B cell (primary cell): ENCODE measurements at regions not wholly inside any gene's neighbourhood (a gene's known extent, or its start where the extent isn't known, plus 50 kb on each side); places are given as distances from the start of the nearest gene placed in this dataset.

Source experiments
- ATAC-seq: fragments of 200-7000 bp; cut with Tn5 transposase; one replicate; pipeline ENCODE4 v1.10.0; 2021; ENCODE audit warnings: low read depth, mild to moderate bottlenecking, moderate number of reproducible peaks, moderate library complexity
- CTCF ChIA-PET: fragments of 350-600 bp; sonication (Branson Sonifier 250); formaldehyde crosslinking; loops from one replicate; lab custom pipeline; 2021; ENCODE audit warnings: antibody characterized with exemption, inconsistent platforms; lab: Charles Lee
- POLR2A ChIA-PET: fragments of 350-600 bp; sonication (Branson Sonifier 250); formaldehyde crosslinking; loops from one replicate; lab custom pipeline; 2021; ENCODE audit warnings: antibody characterized with exemption; lab: Charles Lee
- DNase-seq: peaks from one replicate; pipeline ENCODE4 v3.0.0; 2013
- H2AFZ ChIP-seq: 2 replicates; pipeline ENCODE4 v1.6.1; 2012; ENCODE audit warnings: mild to moderate bottlenecking, low read depth, low read length; ENCODE audit not compliant: insufficient read depth, poor library complexity, severe bottlenecking
- H3K27ac ChIP-seq, 2 donors: 1 replicate in 1 of 2; 2 replicates in 1 of 2; pipeline ENCODE4 v1.5.1; 2012 to 2013; ENCODE audit warnings: low read length in 2 of 2, mild to moderate bottlenecking in 2 of 2, moderate library complexity in 1 of 2
- H3K27me3 ChIP-seq, 4 experiments: fragments of 200-600 bp in 1 of 4; sonication (generic) in 1 of 4; replicated peaks in 1 of 4; 1 replicate in 2 of 4; 2 replicates in 2 of 4; pipeline versions ENCODE4 v1.6.1 to v1.7.0; 2013 to 2016; ENCODE audit warnings: low read length in 3 of 4, mild to moderate bottlenecking in 2 of 4, mixed read lengths in 1 of 4, moderate library complexity in 1 of 4; ENCODE audit not compliant: insufficient read depth in 4 of 4, control insufficient read depth in 3 of 4; ENCODE audit errors: control extremely low read depth in 1 of 4
- H3K36me3 ChIP-seq, 2 experiments: replicated peaks in 1 of 2; 1 replicate in 1 of 2; 2 replicates in 1 of 2; pipeline versions ENCODE4 v1.6.1 to v1.7.1; 2013; ENCODE audit warnings: low read length in 1 of 2; ENCODE audit not compliant: insufficient read depth in 2 of 2, control insufficient read depth in 1 of 2; ENCODE audit errors: control extremely low read depth in 1 of 2, extremely low read depth in 1 of 2
- H3K4me1 ChIP-seq, 2 donors: fragments of 200-600 bp in 1 of 2; sonication (generic) in 1 of 2; 1 replicate in 1 of 2; 2 replicates in 1 of 2; pipeline versions ENCODE4 v1.5.1 to v1.6.1; 2013 to 2017; ENCODE audit warnings: low read length in 2 of 2; ENCODE audit not compliant: control insufficient read depth in 2 of 2, insufficient read depth in 2 of 2
- H3K4me2 ChIP-seq: replicated peaks from 2 replicates; pipeline ENCODE3; 2012; ENCODE audit warnings: mild to moderate bottlenecking, low read depth, low read length; ENCODE audit not compliant: poor library complexity, severe bottlenecking
- H3K4me3 ChIP-seq, 5 experiments: fragments of 200-600 bp in 1 of 5; sonication (generic) in 1 of 5; 1 replicate in 3 of 5; 2 replicates in 2 of 5; pipeline versions ENCODE4 v1.5.1 to v1.7.0; 2011 to 2016; ENCODE audit warnings: low read length in 4 of 5, mild to moderate bottlenecking in 4 of 5, low read depth in 2 of 5, control low read depth in 1 of 5, moderate library complexity in 1 of 5; ENCODE audit not compliant: insufficient read depth in 1 of 5; ENCODE audit errors: control extremely low read depth in 1 of 5, extremely low read depth in 1 of 5
- H3K79me2 ChIP-seq: fragments of 200-600 bp; sonication (generic); one replicate; pipeline ENCODE4 v1.6.0; 2016; ENCODE audit warnings: low read length; ENCODE audit not compliant: control insufficient read depth, insufficient read depth
- H3K9ac ChIP-seq: fragments of 200-600 bp; sonication (generic); 2 replicates; pipeline ENCODE4 v1.6.1; 2017; ENCODE audit warnings: mild to moderate bottlenecking, low read length, moderate library complexity
- H3K9me3 ChIP-seq, 3 donors: one replicate each; pipeline versions ENCODE4 v1.6.1 to v1.7.1; 2013; ENCODE audit warnings: low read length in 2 of 3; ENCODE audit not compliant: control insufficient read depth in 2 of 3, insufficient read depth in 1 of 3; ENCODE audit errors: control extremely low read depth in 1 of 3
- H4K20me1 ChIP-seq: 2 replicates; pipeline ENCODE4 v1.6.0; 2012; ENCODE audit warnings: mild to moderate bottlenecking, low read length; ENCODE audit not compliant: insufficient read depth, control insufficient read depth, poor library complexity, severe bottlenecking
- H3K27ac Mint-ChIP-seq: one replicate; pipeline ENCODE4 v1.8.0; 2021; ENCODE audit warnings: mixed read lengths
- H3K27me3 Mint-ChIP-seq: one replicate; pipeline ENCODE4 v1.8.0; 2021; ENCODE audit warnings: mixed read lengths
- H3K4me1 Mint-ChIP-seq: one replicate; pipeline ENCODE4 v1.8.0; 2021; ENCODE audit warnings: mixed read lengths
- H3K4me3 Mint-ChIP-seq: one replicate; pipeline ENCODE4 v1.8.0; 2021; ENCODE audit warnings: mixed read lengths
- H3K9me3 Mint-ChIP-seq: one replicate; pipeline ENCODE4 v1.8.0; 2022; ENCODE audit warnings: mixed read lengths; ENCODE audit not compliant: insufficient read depth
- EZH2 ChIP-seq: IDR thresholded peaks from 2 replicates; pipeline ENCODE4 v1.6.1; 2012; ENCODE audit warnings: borderline replicate concordance, low read depth, mild to moderate bottlenecking, moderate library complexity, low read length; ENCODE audit not compliant: insufficient read depth, poor library complexity, severe bottlenecking
- WGBS: methylation state at CpG from one replicate; pipeline ENCODE4 v1.1.5; 2013; ENCODE audit warnings: missing lambda C conversion rate; ENCODE audit not compliant: insufficient coverage; 5-methylcytosine and 5-hydroxymethylcytosine counted together
- intact Hi-C: fragments of 100-400 bp; cut with micrococcal nuclease; formaldehyde crosslinking; loops from one replicate; pipeline ENCODE4 v1.10.0; 2022
- TF ChIP-seq, protein P1 (sequence below): fragments of 200-600 bp; IDR thresholded peaks from one replicate; pipeline ENCODE4 v1.8.0; 2022; ENCODE audit warnings: antibody characterized with exemption, mild to moderate bottlenecking

GRCh38 chr20:58053391-58054055 is 174.9 kb downstream of the ANKRD60 start:
- Histone ChIP-seq H4K20me1 (no peaks in the 10 kb centered on the region), H3K79me2 (no peaks in the 10 kb centered on the region), H3K4me2 (no peak overlapping the region), H3K4me1 (no peaks in the 10 kb centered on the region), H3K27ac (no peak overlapping the region), H2AFZ (no peak overlapping the region), H3K9ac (no peak overlapping the region), H3K27me3 (peaks cover 0 to 6% (median 0%) of the 10 kb centered on the region in 4 experiments), H3K9me3 (peaks cover 1 to 8% (median 2%) of the 10 kb centered on the region in 3 donors), H3K36me3 (no peaks in the 10 kb centered on the region), H3K4me3 (no peak overlapping the region)
- H3K4me1 Mint-ChIP-seq, result no peaks in the 10 kb centered on the region
- intact Hi-C loops, result no loop called here
- H3K4me3 Mint-ChIP-seq, result no peak overlapping the region
- H3K9me3 Mint-ChIP-seq, result peaks cover 13% of the 10 kb centered on the region
- no peak for DNase-seq
- ChIA-PET POLR2A (no interaction called here), CTCF (no interaction called here)
- peaks cover 27% of the 10 kb centered on the region for H3K27me3 Mint-ChIP-seq
- no peak for TF ChIP-seq EZH2
- TF ChIP-seq, protein P1, sequence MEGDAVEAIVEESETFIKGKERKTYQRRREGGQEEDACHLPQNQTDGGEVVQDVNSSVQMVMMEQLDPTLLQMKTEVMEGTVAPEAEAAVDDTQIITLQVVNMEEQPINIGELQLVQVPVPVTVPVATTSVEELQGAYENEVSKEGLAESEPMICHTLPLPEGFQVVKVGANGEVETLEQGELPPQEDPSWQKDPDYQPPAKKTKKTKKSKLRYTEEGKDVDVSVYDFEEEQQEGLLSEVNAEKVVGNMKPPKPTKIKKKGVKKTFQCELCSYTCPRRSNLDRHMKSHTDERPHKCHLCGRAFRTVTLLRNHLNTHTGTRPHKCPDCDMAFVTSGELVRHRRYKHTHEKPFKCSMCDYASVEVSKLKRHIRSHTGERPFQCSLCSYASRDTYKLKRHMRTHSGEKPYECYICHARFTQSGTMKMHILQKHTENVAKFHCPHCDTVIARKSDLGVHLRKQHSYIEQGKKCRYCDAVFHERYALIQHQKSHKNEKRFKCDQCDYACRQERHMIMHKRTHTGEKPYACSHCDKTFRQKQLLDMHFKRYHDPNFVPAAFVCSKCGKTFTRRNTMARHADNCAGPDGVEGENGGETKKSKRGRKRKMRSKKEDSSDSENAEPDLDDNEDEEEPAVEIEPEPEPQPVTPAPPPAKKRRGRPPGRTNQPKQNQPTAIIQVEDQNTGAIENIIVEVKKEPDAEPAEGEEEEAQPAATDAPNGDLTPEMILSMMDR, result no peak
- H3K27ac Mint-ChIP-seq, result no peak overlapping the region
- ATAC-seq, result no peak
- WGBS, result 83% methylated on average over 10 of the region's 10 CpGs

DNA sequence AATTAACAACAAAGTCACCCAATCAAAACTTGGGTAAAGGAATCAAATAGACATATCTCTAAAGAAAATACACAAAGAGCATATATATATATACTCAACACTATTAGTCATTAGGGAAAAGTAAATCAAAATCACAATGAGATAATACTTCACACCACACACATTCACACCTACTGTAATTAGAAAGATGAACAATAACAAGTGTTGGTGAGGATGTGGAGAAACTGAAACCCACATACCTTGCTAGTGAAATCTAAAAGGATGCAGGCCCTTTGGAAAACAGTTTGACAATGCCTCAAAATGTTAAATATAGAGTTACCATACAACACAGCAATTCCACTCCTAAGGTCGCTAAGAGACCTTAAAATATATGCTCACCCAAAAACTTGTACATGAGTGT is 177.1 kb downstream of the ANKRD60 start:
- H3K9me3 Mint-ChIP-seq, result peaks cover 13% of the 10 kb centered on the region
- Histone ChIP-seq H3K4me3 (no peak overlapping the region), H3K9ac (no peak overlapping the region), H3K4me1 (no peaks in the 10 kb centered on the region), H3K4me2 (no peak overlapping the region), H3K36me3 (no peaks in the 10 kb centered on the region), H3K27me3 (peaks cover 0 to 2% (median 0%) of the 10 kb centered on the region in 4 experiments), H2AFZ (no peak overlapping the region), H3K27ac (no peak overlapping the region), H4K20me1 (no peaks in the 10 kb centered on the region), H3K9me3 (peaks cover 1 to 8% (median 2%) of the 10 kb centered on the region in 3 donors), H3K79me2 (no peaks in the 10 kb centered on the region)
- intact Hi-C loops, result no loop called here
- H3K4me3 Mint-ChIP-seq, result no peak overlapping the region
- no peak overlapping the region for H3K27ac Mint-ChIP-seq
- CTCF ChIA-PET, result no interaction called here
- POLR2A ChIA-PET, result no interaction called here
- no peak for ATAC-seq
- TF ChIP-seq, protein P1, result no peak
- TF ChIP-seq EZH2, result no peak
- no CpG with 5 or more reads among the region's 1 CpG for WGBS
- peaks cover 26% of the 10 kb centered on the region for H3K27me3 Mint-ChIP-seq
- no peak for DNase-seq
- no peaks in the 10 kb centered on the region for H3K4me1 Mint-ChIP-seq
